SK-N-SH (cell line): ENCODE measurements at regions not wholly inside any gene's neighbourhood (a gene's known extent, or its start where the extent isn't known, plus 50 kb on each side); places are given as distances from the start of the nearest gene placed in this dataset.

ENCODE experiments used
- CTCF ChIA-PET: fragments of 300-600, 350-600 bp; formaldehyde crosslinking; extraction: SDS; loops from one replicate; lab custom pipeline; 2021; lab: Yijun Ruan, JAX
- POLR2A ChIA-PET: fragments of 350-600 bp; sonication (Branson Sonifier 250); formaldehyde crosslinking; extraction: SDS; loops from one replicate; lab custom pipeline; 2020; ENCODE audit warnings: antibody characterized with exemption, inconsistent platforms; lab: Yijun Ruan, JAX
- DNase-seq: peaks from one replicate; pipeline ENCODE4 v3.0.0; 2012
- H2AFZ ChIP-seq: fragments of 200-600 bp; sonication (generic); 2 replicates; pipeline ENCODE4 v1.8.1; 2016; ENCODE audit warnings: antibody characterized with exemption, mild to moderate bottlenecking, low read depth
- H3F3A ChIP-seq: fragments of 200-600 bp; sonication (generic); replicated peaks from 2 replicates; pipeline ENCODE3; 2016; ENCODE audit warnings: antibody characterized with exemption, mild to moderate bottlenecking; ENCODE audit not compliant: insufficient read depth
- H3K27ac ChIP-seq, 2 experiments: fragments of 200-500 bp in 1 of 2; fragments of 200-600 bp in 1 of 2; sonication (Bioruptor generic) in 1 of 2; sonication (generic), shearing (Covaris generic) in 1 of 2; 2 replicates each; pipeline versions ENCODE4 v1.5.1 to v1.6.1; 2014 to 2016; ENCODE audit warnings: low read depth in 2 of 2, inconsistent platforms in 1 of 2, low read length in 1 of 2, mild to moderate bottlenecking in 1 of 2, mixed read lengths in 1 of 2
- H3K27me3 ChIP-seq: fragments of 200-600 bp; sonication (generic), shearing (Covaris generic); 2 replicates; pipeline ENCODE4 v1.6.1; 2016; ENCODE audit warnings: mixed run types; ENCODE audit not compliant: insufficient read depth
- H3K36me3 ChIP-seq, 2 experiments: fragments of 200-500 bp in 1 of 2; fragments of 200-600 bp in 1 of 2; sonication (Bioruptor generic) in 1 of 2; sonication (generic) in 1 of 2; replicated peaks in 1 of 2; 2 replicates each; pipeline versions ENCODE3 to v1.5.1; 2014 to 2016; ENCODE audit warnings: low read length in 1 of 2, mild to moderate bottlenecking in 1 of 2; ENCODE audit not compliant: insufficient read depth in 2 of 2, control insufficient read depth in 1 of 2
- H3K4me1 ChIP-seq, 2 experiments: fragments of 200-500 bp in 1 of 2; fragments of 200-600 bp in 1 of 2; sonication (Bioruptor generic) in 1 of 2; sonication (generic), shearing (Covaris generic) in 1 of 2; 2 replicates each; pipeline versions ENCODE4 v1.5.1 to v1.6.1; 2014 to 2016; ENCODE audit warnings: low read depth in 1 of 2, low read length in 1 of 2, mixed run types in 1 of 2; ENCODE audit not compliant: insufficient read depth in 2 of 2, control insufficient read depth in 1 of 2
- H3K4me2 ChIP-seq: fragments of 200-600 bp; sonication (generic), shearing (Covaris generic); 2 replicates; pipeline ENCODE4 v1.6.1; 2017; ENCODE audit warnings: mixed run types
- H3K4me3 ChIP-seq, 2 experiments: fragments of 200-500 bp in 1 of 2; fragments of 200-600 bp in 1 of 2; sonication (Bioruptor generic) in 1 of 2; sonication (generic), shearing (Covaris generic) in 1 of 2; 2 replicates each; pipeline versions ENCODE4 v1.5.1 to v1.8.1; 2014 to 2016; ENCODE audit warnings: low read depth in 2 of 2, inconsistent platforms in 1 of 2, low read length in 1 of 2, mild to moderate bottlenecking in 1 of 2, mixed read lengths in 1 of 2, moderate library complexity in 1 of 2
- H3K79me2 ChIP-seq: fragments of 200-600 bp; sonication (generic); 2 replicates; pipeline ENCODE4 v1.8.1; 2017; ENCODE audit warnings: mild to moderate bottlenecking; ENCODE audit not compliant: insufficient read depth
- H3K9ac ChIP-seq: fragments of 200-600 bp; sonication (generic); 2 replicates; pipeline ENCODE4 v1.6.1; 2017; ENCODE audit warnings: mixed run types
- H3K9me2 ChIP-seq: fragments of 200-600 bp; sonication (generic); 2 replicates; pipeline ENCODE4 v1.6.1; 2017; ENCODE audit warnings: mixed run types
- H3K9me3 ChIP-seq: fragments of 200-600 bp; sonication (generic); 2 replicates; pipeline ENCODE4 v1.6.1; 2017; ENCODE audit warnings: mixed run types, mild to moderate bottlenecking, moderate library complexity
- H4K20me1 ChIP-seq: fragments of 200-600 bp; sonication (generic); 2 replicates; pipeline ENCODE4 v1.6.1; 2017; ENCODE audit warnings: mild to moderate bottlenecking, mixed run types; ENCODE audit not compliant: insufficient read depth
- FOXM1 ChIP-seq: IDR thresholded peaks from 2 replicates; pipeline ENCODE4 v1.4.0; 2012; ENCODE audit warnings: low read depth, mild to moderate bottlenecking
- GABPA ChIP-seq: IDR thresholded peaks from 2 replicates; pipeline ENCODE4 v1.4.0; 2012; ENCODE audit warnings: low read depth, mild to moderate bottlenecking
- NFIC ChIP-seq: IDR thresholded peaks from 2 replicates; pipeline ENCODE4 v1.4.0; 2012; ENCODE audit warnings: borderline replicate concordance
- NRF1 ChIP-seq: IDR thresholded peaks from 2 replicates; pipeline ENCODE4 v1.6.1; 2012; ENCODE audit warnings: low read depth, mild to moderate bottlenecking, low read length
- REST ChIP-seq: IDR thresholded peaks from 2 replicates; pipeline ENCODE4 v1.6.1; 2012; ENCODE audit warnings: mild to moderate bottlenecking, low read depth, low read length, moderate library complexity
- USF1 ChIP-seq: IDR thresholded peaks from 2 replicates; pipeline ENCODE4 v1.4.0; 2012; ENCODE audit warnings: low read depth, borderline replicate concordance
- WGBS: methylation state at CpG from one replicate; pipeline ENCODE4 v1.1.6; 2017; ENCODE audit warnings: low lambda C conversion rate; 5-methylcytosine and 5-hydroxymethylcytosine counted together

GRCh38 chr20:22428051-22428450 lies 156.3 kb downstream of the FOXA2 start (continued):
- no peak for TF ChIP-seq NFIC
- TF ChIP-seq FOXM1, result no peak
- no peak for TF ChIP-seq NRF1

- ChIA-PET CTCF (no interaction called here), POLR2A (no interaction called here)
- Histone ChIP-seq H3K4me2 (no peak overlapping the region), H3K79me2 (no peaks in the 10 kb centered on the region), H3K9me2 (no peaks in the 10 kb centered on the region), H3K4me1 (no peaks in the 10 kb centered on the region), H3F3A (no peaks in the 10 kb centered on the region), H3K27me3 (no peaks in the 10 kb centered on the region; the same call in 1 of the 2 replicates), H3K36me3 (no peaks in the 10 kb centered on the region), H4K20me1 (no peaks in the 10 kb centered on the region), H3K27ac (no peak overlapping the region), H3K4me3 (no peak overlapping the region), H3K9ac (no peak overlapping the region), H3K9me3 (no peaks in the 10 kb centered on the region), H2AFZ (no peak overlapping the region)
- no peak for TF ChIP-seq USF1
- TF ChIP-seq NRF1, result no peak
- no peak for DNase-seq
- 20% methylated on average over 2 of the region's 2 CpGs for WGBS
These were observed 157.6 kb downstream of the FOXA2 start for GRCh38 chr20:22426772-22427171.

- H3K27ac ChIP-seq, result no peak overlapping the region
- no peaks in the 10 kb centered on the region for H4K20me1 ChIP-seq
- H3K36me3 ChIP-seq, result no peaks in the 10 kb centered on the region
- WGBS, result 16% methylated on average over 5 of the region's 5 CpGs
- no peak overlapping the region for H3K4me3 ChIP-seq
- H3K79me2 ChIP-seq, result no peaks in the 10 kb centered on the region
- no peak overlapping the region for H3K4me2 ChIP-seq
- H3K9ac ChIP-seq, result no peak overlapping the region
- TF ChIP-seq USF1, result no peak
- TF ChIP-seq REST, result no peak
- no peak for TF ChIP-seq GABPA
- no peak for TF ChIP-seq FOXM1
- TF ChIP-seq, all 33 proteins: peak for 0
- peaks cover 6% of the 10 kb centered on the region; the same call in 1 of the 2 replicates for H3K27me3 ChIP-seq
- ChIA-PET POLR2A (no interaction called here), CTCF (no interaction called here)
- no peaks in the 10 kb centered on the region for H3F3A ChIP-seq
- H2AFZ ChIP-seq, result no peak overlapping the region
- H3K9me3 ChIP-seq, result no peaks in the 10 kb centered on the region
- DNase-seq, result no peak
- no peaks in the 10 kb centered on the region for H3K9me2 ChIP-seq
- H3K4me1 ChIP-seq, result no peaks in the 10 kb centered on the region
These were observed 158.8 kb downstream of the FOXA2 start for GRCh38 chr20:22425344-22426295.
